Transverse colon (tissue), 3 donors: ENCODE measurements at regions not wholly inside any gene's neighbourhood (a gene's known extent, or its start where the extent isn't known, plus 50 kb on each side); places are given as distances from the start of the nearest gene placed in this dataset.

Experiments
- POLR2A ChIP-seq: fragments of 450-650 bp; IDR thresholded peaks from one replicate; pipeline ENCODE4 v1.6.1; 2016; ENCODE audit warnings: antibody characterized with exemption, mild to moderate bottlenecking, moderate library complexity
- POLR2AphosphoS5 ChIP-seq, 3 donors: sonication (generic); formaldehyde crosslinking; IDR thresholded peaks; one replicate each; pipeline ENCODE4 v1.6.1; 2016; ENCODE audit warnings: antibody characterized with exemption in 3 of 3

- TF ChIP-seq POLR2AphosphoS5 (IDR thresholded peaks at IDR 0.05) (no peak), POLR2A (no peak)
Observed at GRCh38 chr2:4454907-4455306, 751.5 kb downstream of the DCDC2C start.
